ENCODE measurements at regions not wholly inside any gene's neighbourhood (a gene's known extent, or its start where the extent isn't known, plus 50 kb on each side); places are given as distances from the start of the nearest gene placed in this dataset.
"Not testable (repeated sequence)": the region's sequence is repeated elsewhere in the genome, so short reads cannot be mapped to it uniquely, and the experiment has no call there.

- no peak for DNase-seq
Measured at GRCh38 chr6:139751179-139751578, 376.7 kb upstream of the CITED2 start.

GRCh38 chr6:139748353-139749146, 374.1 kb upstream of the CITED2 start:
- no peak for DNase-seq

- no peak for DNase-seq
Measured at GRCh38 chr6:139747154-139747553, 372.7 kb upstream of the CITED2 start.

GRCh38 chr6:139744891-139745290, 370.4 kb upstream of the CITED2 start:
- DNase-seq, result no peak

- DNase-seq, result no peak
Measured at GRCh38 chr6:139743664-139744437, 369.4 kb upstream of the CITED2 start.

- no peak for DNase-seq
Measured at GRCh38 chr6:139742671-139743070, 368.2 kb upstream of the CITED2 start.

GRCh38 chr6:139738801-139739455, 364.5 kb upstream of the CITED2 start:
- no peak for DNase-seq

GRCh38 chr6:139736325-139736906, 362.0 kb upstream of the CITED2 start:
- DNase-seq, result no peak

- no peak for DNase-seq
Measured at GRCh38 chr6:139732451-139732850, 358.0 kb upstream of the CITED2 start.

GRCh38 chr6:139730340-139730974, 356.0 kb upstream of the CITED2 start:
- DNase-seq, result no peak

GRCh38 chr6:139728876-139729427, 354.5 kb upstream of the CITED2 start:
- no peak for DNase-seq

GRCh38 chr6:139726272-139726671, 351.8 kb upstream of the CITED2 start:
- DNase-seq, result not testable (repeated sequence)

GRCh38 chr6:139722530-139722929, 348.1 kb upstream of the CITED2 start:
- DNase-seq, result no peak

- DNase-seq, result no peak
Measured at GRCh38 chr6:139721954-139722353, 347.5 kb upstream of the CITED2 start.

GRCh38 chr6:139713900-139714506, 339.6 kb upstream of the CITED2 start:
- no peak for DNase-seq

- no peak for DNase-seq
Measured at GRCh38 chr6:139713424-139713823, 339.0 kb upstream of the CITED2 start.

GRCh38 chr6:139712830-139713229, 338.4 kb upstream of the CITED2 start:
- no peak for DNase-seq

GRCh38 chr6:139711804-139712585, 337.5 kb upstream of the CITED2 start:
- no peak for DNase-seq

GRCh38 chr6:139710556-139710955, 336.1 kb upstream of the CITED2 start:
- DNase-seq, result no peak

- DNase-seq, result no peak
Measured at GRCh38 chr6:139708337-139709199, 334.1 kb upstream of the CITED2 start.

All from SHP77 (cell line).